ENCODE measurements at regions not wholly inside any gene's neighbourhood (a gene's known extent, or its start where the extent isn't known, plus 50 kb on each side); places are given as distances from the start of the nearest gene placed in this dataset.

DNA sequence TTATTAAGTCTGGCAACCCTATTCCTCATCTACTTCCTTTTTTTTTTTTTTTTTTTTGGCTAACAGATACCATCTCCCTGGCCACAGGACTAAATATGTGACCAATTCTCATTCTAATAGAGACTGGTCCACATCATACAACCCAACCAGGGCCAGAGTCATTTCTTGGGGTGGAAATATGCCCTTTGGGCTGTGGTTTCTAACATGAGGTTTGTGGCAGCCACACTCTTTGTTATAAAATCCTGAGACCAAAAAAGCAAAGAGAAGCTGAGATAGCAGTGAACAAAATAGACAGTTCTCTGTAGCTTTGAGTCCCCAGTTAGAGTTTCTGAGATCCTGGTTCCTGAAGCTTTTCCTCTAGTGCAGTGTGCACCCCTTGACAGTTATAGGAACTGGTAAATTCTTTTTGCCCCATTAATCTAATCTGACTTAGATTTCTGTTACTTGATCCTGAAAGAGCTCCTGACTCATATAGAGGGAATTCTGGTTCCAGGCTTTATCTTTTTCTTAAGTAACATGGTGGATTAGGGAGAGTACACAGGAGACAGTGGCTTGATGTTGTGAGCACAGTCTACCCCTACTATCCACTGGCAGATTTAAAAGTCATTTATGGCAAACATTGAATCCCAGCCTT lies 86.8 kb downstream of the MAIP1 start:
- no peaks in the 10 kb centered on the region for H3K4me1 ChIP-seq
- DNase-seq (ENCODE audit: extremely low spot score): no peak
- intact Hi-C loops (cut with DNase I): no loop called here
- no peak for TF ChIP-seq EP300 (IDR thresholded peaks at IDR 0.05)
- TF ChIP-seq, protein P1, sequence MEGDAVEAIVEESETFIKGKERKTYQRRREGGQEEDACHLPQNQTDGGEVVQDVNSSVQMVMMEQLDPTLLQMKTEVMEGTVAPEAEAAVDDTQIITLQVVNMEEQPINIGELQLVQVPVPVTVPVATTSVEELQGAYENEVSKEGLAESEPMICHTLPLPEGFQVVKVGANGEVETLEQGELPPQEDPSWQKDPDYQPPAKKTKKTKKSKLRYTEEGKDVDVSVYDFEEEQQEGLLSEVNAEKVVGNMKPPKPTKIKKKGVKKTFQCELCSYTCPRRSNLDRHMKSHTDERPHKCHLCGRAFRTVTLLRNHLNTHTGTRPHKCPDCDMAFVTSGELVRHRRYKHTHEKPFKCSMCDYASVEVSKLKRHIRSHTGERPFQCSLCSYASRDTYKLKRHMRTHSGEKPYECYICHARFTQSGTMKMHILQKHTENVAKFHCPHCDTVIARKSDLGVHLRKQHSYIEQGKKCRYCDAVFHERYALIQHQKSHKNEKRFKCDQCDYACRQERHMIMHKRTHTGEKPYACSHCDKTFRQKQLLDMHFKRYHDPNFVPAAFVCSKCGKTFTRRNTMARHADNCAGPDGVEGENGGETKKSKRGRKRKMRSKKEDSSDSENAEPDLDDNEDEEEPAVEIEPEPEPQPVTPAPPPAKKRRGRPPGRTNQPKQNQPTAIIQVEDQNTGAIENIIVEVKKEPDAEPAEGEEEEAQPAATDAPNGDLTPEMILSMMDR (IDR thresholded peaks at IDR 0.05): no peak
- no peak for TF ChIP-seq POLR2A (IDR thresholded peaks at IDR 0.05; ENCODE audit: low read depth)
- no peak for TF ChIP-seq POLR2AphosphoS5 (IDR thresholded peaks at IDR 0.05)
- H3K36me3 ChIP-seq: no peaks in the 10 kb centered on the region
- H3K9me3 ChIP-seq: peaks cover 0 to 11% (median 4%) of the 10 kb centered on the region in 4 donors
- no peaks in the 10 kb centered on the region for H3K27me3 ChIP-seq
- H3K27ac ChIP-seq (replicated peaks in 1 of 4): no peak overlapping the region
- no peak overlapping the region for H3K4me3 ChIP-seq

DNA sequence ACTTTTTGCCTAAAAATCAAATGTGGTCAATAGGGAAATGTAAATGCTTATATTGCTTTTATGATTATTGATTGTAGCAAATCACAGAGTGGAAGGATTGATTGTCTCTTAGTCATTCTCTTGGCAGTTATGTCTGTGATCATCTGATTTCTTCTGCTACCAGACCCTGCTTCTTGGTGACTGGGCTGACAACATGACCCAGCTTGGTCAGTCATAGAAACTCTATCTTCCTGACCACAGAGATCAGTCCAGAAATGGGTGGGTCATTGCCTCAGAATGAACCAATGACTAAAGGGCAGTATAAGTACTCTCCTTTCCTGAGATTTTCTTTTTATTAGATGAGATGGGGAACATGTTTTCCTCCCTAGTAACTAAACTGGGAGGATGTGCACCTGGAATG lies 87.6 kb downstream of the MAIP1 start:
- Histone ChIP-seq H3K4me3 (no peak overlapping the region), H3K36me3 (no peaks in the 10 kb centered on the region), H3K27ac (replicated peaks in 1 of 4) (no peak overlapping the region), H3K27me3 (no peaks in the 10 kb centered on the region), H3K9me3 (peaks cover 0 to 11% (median 4%) of the 10 kb centered on the region in 4 donors), H3K4me1 (no peaks in the 10 kb centered on the region)
- intact Hi-C loops (cut with DNase I): no loop called here
- TF ChIP-seq POLR2A (IDR thresholded peaks at IDR 0.05; ENCODE audit: low read depth) (no peak), POLR2AphosphoS5 (IDR thresholded peaks at IDR 0.05) (no peak), EP300 (IDR thresholded peaks at IDR 0.05) (no peak)
- TF ChIP-seq, protein P1 (IDR thresholded peaks at IDR 0.05): no peak
- DNase-seq (ENCODE audit: extremely low spot score): no peak

DNA sequence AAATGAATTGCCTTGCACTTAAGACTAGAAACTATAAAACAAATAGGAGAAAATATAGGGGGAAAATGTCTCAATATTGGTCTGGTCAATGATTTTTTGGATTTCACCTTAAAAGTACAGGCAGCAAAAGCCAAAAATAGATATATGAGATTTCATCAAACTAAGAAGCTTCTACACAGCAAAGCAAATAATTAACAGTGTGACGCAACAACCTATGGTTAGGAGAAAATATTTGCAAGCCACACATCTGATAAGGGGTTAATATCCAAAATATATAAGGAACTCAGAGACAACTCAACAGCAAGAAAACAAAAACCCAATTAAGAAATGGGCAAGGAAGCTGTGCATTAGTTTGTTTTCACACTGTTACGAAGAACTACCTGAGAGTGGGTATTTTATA lies 89.1 kb downstream of the MAIP1 start:
- no peak for DNase-seq (ENCODE audit: extremely low spot score)
- Histone ChIP-seq H3K27me3 (no peaks in the 10 kb centered on the region), H3K4me1 (no peaks in the 10 kb centered on the region), H3K36me3 (no peaks in the 10 kb centered on the region), H3K4me3 (no peak overlapping the region), H3K27ac (replicated peaks in 1 of 4) (no peak overlapping the region), H3K9me3 (peaks cover 0 to 11% (median 4%) of the 10 kb centered on the region in 4 donors)
- intact Hi-C loops (cut with DNase I): no loop called here
- 97% methylated on average over 2 of the region's 2 CpGs for WGBS
- TF ChIP-seq EP300 (IDR thresholded peaks at IDR 0.05): no peak
- TF ChIP-seq, protein P1 (IDR thresholded peaks at IDR 0.05): no peak
- no peak for TF ChIP-seq POLR2AphosphoS5 (IDR thresholded peaks at IDR 0.05)
- no peak for TF ChIP-seq POLR2A (IDR thresholded peaks at IDR 0.05; ENCODE audit: low read depth)

DNA sequence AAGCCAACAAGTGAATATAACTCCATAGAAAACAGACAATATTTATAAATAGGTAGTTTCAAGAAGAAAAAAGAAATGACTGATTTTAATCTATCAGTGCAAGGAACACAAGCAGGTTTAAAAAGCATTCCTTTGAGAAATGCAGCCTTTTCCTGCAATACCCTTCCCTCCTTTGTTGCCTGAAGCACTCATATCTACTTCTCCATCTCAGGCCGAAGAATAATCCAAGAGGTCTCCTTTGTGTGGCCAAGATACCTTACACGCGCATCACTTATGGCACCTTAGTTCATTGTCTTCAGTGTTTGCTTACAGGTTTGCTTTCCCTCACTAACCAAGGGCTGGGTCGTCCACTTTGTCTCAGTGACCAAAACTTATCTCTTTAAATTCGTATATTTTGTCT lies 93.0 kb downstream of the MAIP1 start:
- no peak for DNase-seq (ENCODE audit: extremely low spot score)
- WGBS: 91% methylated on average over 5 of the region's 5 CpGs
- Histone ChIP-seq H3K9me3 (peaks cover 0 to 11% (median 4%) of the 10 kb centered on the region in 4 donors), H3K27me3 (no peaks in the 10 kb centered on the region), H3K36me3 (no peaks in the 10 kb centered on the region), H3K4me1 (no peaks in the 10 kb centered on the region), H3K27ac (replicated peaks in 1 of 4) (no peak overlapping the region), H3K4me3 (no peak overlapping the region)
- no peak for TF ChIP-seq POLR2AphosphoS5 (IDR thresholded peaks at IDR 0.05)
- TF ChIP-seq POLR2A (IDR thresholded peaks at IDR 0.05; ENCODE audit: low read depth): no peak
- TF ChIP-seq EP300 (IDR thresholded peaks at IDR 0.05): no peak
- TF ChIP-seq, protein P1 (IDR thresholded peaks at IDR 0.05): no peak
- intact Hi-C loops (cut with DNase I): no loop called here

DNA sequence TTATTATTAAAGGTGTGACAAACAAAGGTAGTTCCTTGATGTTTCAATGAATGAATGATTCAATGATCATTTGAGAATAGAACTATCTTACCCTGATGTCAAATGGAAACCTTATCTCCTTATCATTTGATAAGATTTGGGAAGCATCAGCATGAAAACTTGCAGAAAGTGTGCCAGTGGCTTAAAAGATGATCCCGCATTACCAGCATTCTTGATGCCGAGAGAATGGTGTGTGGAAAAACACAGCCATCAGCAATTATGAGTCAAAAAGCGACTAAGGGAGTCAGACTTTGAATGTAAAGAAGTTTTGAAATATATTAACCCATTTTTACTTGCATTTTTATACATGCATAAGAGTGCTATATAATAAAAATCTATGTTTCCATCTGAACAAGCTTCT lies 93.7 kb downstream of the MAIP1 start:
- intact Hi-C loops (cut with DNase I): no loop called here

More for the DNA sequence above, 93.7 kb downstream of the MAIP1 start:
- 87% methylated on average over 3 of the region's 3 CpGs for WGBS
- H3K4me1 ChIP-seq: no peaks in the 10 kb centered on the region
- H3K27ac ChIP-seq (replicated peaks in 1 of 4): no peak overlapping the region
- H3K36me3 ChIP-seq: no peaks in the 10 kb centered on the region
- no peaks in the 10 kb centered on the region for H3K27me3 ChIP-seq
- TF ChIP-seq EP300 (IDR thresholded peaks at IDR 0.05) (no peak), POLR2A (IDR thresholded peaks at IDR 0.05; ENCODE audit: low read depth) (no peak), POLR2AphosphoS5 (IDR thresholded peaks at IDR 0.05) (no peak)
- TF ChIP-seq, protein P1 (IDR thresholded peaks at IDR 0.05): no peak
- peaks cover 0 to 11% (median 4%) of the 10 kb centered on the region in 4 donors for H3K9me3 ChIP-seq
- no peak overlapping the region for H3K4me3 ChIP-seq
- DNase-seq (ENCODE audit: extremely low spot score): no peak

Data from esophagus muscularis mucosa (tissue), 4 donors.